CD4-positive, alpha-beta T cell treated with Interleukin-4 for 4 hours (primary cell): ENCODE measurements at regions not wholly inside any gene's neighbourhood (a gene's known extent, or its start where the extent isn't known, plus 50 kb on each side); places are given as distances from the start of the nearest gene placed in this dataset.

ENCODE experiments used
- DNase-seq: peaks from one replicate; pipeline ENCODE4 v3.0.0-alpha.2; 2020

- DNase-seq: no peak
These were observed 80.6 kb upstream of the ETV6 start for GRCh38 chr12:11568762-11569478.

- no peak for DNase-seq
These were observed 79.8 kb upstream of the ETV6 start for GRCh38 chr12:11569716-11570115.

- no peak for DNase-seq
These were observed 75.6 kb upstream of the ETV6 start for GRCh38 chr12:11573880-11574279.

DNA sequence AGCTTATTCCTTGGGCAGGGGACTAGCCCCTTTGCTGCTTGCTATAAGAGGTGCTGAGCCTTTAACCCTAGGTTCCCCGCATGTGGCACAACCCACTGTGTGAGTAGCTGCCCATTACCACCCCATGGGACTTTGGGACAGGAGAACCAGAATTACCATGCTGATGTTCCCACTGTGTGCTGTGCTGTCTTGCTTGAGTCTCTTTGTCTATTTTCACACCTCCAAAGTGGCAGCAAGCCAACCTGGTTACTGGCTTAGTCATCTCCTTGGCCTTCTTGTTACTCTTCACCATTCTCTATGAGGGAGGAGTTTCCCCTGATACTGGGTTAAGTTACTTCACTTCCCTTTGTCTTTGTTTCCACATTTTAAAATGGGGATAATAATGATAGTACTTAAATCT is 73.4 kb upstream of the ETV6 start:
- DNase-seq: no peak

DNA sequence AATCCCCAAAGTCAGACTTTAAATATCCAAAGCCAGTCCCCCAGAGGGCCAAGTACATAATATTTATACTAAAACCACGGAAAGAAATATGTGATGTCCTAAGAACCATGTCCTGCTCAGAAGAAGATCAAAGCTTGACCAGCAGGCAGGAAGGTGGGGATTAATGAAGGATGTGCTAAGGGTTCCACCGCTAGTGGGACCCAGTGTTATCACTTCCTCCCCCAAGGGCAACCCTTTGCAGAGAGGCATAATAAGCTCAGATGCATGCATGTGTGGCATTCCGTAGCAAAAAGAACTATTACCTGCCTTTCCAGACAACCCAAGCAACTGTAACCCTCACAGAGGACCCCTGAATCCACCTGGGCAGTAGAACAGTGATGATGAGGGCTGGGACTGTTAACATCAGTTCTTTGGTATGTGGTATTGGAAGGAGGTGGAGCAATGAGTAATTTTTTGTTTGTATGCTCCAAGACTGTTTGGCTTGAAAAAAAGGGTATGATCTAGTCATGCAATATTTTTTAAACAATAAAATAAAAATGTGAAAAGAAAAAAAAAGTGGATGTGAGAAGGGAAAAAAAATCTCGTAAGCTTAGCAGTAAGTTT is 71.7 kb upstream of the ETV6 start:
- no peak for DNase-seq

- no peak for DNase-seq
These were observed 70.9 kb upstream of the ETV6 start for GRCh38 chr12:11578461-11578993.

GRCh38 chr12:11580125-11580751 is 69.2 kb upstream of the ETV6 start:
- peak; percentile 11 for DNase-seq

- peak; percentile 75 for DNase-seq
These were observed 68.2 kb upstream of the ETV6 start for GRCh38 chr12:11581179-11581755.

DNA sequence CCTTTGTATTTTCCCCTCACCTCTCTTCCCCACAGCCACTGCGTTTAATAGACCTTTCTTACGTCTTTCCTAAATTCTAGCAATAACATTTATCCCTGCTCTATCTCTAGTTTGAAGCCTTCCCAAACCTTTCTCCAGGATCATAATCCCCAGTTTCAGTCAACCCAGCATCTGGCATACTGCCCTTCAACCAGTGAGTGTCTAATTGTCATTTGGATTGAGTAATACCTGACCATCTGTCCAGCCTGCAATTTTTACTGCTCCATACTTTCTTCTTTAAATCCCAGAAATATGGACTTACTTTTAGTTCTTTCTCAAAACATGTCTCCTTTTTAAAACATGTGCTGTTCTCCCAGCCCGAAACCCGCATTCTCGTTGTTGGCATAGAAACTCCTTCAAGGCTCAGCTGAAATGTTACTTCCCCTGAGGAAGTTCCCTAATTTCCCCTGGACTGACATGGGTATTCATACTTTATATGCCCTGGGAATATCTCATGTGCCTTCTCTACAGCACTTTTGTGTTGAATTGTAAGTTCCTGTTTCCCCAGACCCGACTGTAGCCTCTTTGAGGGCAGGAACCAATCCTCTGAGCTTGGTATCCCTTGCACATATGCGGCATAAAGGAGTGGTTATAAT is 65.1 kb upstream of the ETV6 start:
- no peak for DNase-seq

GRCh38 chr12:11592484-11592883 is 57.0 kb upstream of the ETV6 start:
- DNase-seq: no peak

- no peak for DNase-seq
These were observed 56.5 kb upstream of the ETV6 start for GRCh38 chr12:11593013-11593412.

DNA sequence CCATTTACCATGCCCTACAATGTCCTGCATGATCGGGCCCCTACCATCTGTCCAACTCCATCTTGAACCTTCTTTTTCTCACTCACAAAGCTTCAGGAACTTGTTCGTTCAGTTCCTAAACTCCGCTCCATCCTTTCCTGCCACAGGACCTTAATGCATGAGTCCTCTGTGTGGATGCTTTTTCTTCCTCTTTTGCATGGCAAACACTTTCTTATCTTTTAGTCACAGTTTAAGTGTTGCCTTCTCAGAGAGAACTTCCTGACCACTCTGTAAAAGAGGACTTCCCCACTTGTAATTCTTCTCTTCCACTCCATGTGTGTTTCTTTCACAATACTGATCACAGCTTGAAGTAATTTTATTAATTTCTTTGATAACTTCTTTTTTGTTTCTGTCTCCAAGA is 54.4 kb upstream of the ETV6 start:
- no peak for DNase-seq

DNA sequence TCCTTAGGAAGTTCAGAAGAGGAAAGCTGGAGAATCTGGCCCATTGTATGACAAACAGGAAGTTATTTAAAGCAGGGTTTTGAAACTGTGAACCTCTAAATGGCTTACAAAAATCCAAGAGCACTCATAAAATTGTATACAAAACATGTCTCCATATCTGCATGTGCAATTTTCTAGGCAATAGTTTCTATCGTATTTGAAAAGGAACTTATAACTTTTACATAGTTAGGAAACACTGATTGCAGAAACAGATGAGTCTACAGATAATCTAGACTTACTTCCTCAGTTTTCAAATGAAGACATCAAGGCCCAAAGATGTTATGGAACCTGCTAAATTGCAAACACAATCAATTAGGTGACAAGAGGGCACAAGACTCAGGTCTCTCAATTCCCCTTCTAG is 53.3 kb upstream of the ETV6 start:
- no peak for DNase-seq

- no peak for DNase-seq
These were observed 50.6 kb upstream of the ETV6 start for GRCh38 chr12:11598900-11599299.
